Lung (tissue), 11 donors: ENCODE measurements at regions not wholly inside any gene's neighbourhood (a gene's known extent, or its start where the extent isn't known, plus 50 kb on each side); places are given as distances from the start of the nearest gene placed in this dataset.

Experiments used
- ATAC-seq: fragments of 200-7000 bp; cut with Tn5 transposase; one replicate; pipeline ENCODE4 v1.9.1; 2020; ENCODE audit warnings: moderate number of reproducible peaks; ENCODE audit not compliant: insufficient read depth, low FRiP score
- DNase-seq, 3 donors: peaks; one replicate each; pipeline ENCODE4 v3.0.0-alpha.2; 2013 to 2017
- H3K27ac ChIP-seq, 2 donors: one replicate each; pipeline ENCODE4 v1.5.1; 2013; ENCODE audit warnings: mild to moderate bottlenecking in 2 of 2, moderate library complexity in 2 of 2, control low read depth in 1 of 2, inconsistent platforms in 1 of 2, low read depth in 1 of 2, low read length in 1 of 2
- H3K27me3 ChIP-seq, 3 donors: one replicate each; pipeline ENCODE4 v1.5.1; 2013; ENCODE audit warnings: low read length in 2 of 3; ENCODE audit not compliant: control insufficient read depth in 3 of 3, insufficient read depth in 3 of 3
- H3K36me3 ChIP-seq, 4 donors: one replicate each; pipeline ENCODE4 v1.5.1; 2013; ENCODE audit warnings: low read length in 4 of 4, mild to moderate bottlenecking in 1 of 4, moderate library complexity in 1 of 4; ENCODE audit not compliant: control insufficient read depth in 4 of 4, insufficient read depth in 4 of 4
- H3K4me1 ChIP-seq, 5 donors: one replicate each; pipeline ENCODE4 v1.5.1; 2013; ENCODE audit warnings: low read length in 5 of 5, mild to moderate bottlenecking in 2 of 5, moderate library complexity in 1 of 5; ENCODE audit not compliant: control insufficient read depth in 5 of 5, insufficient read depth in 5 of 5
- H3K4me3 ChIP-seq: one replicate; pipeline ENCODE4 v1.5.1; 2013; ENCODE audit warnings: mild to moderate bottlenecking, control low read depth, moderate library complexity
- H3K9ac ChIP-seq, 2 donors: one replicate each; pipeline ENCODE4 v1.5.1; 2013; ENCODE audit warnings: low read length in 2 of 2, control low read depth in 1 of 2; ENCODE audit not compliant: insufficient read depth in 1 of 2
- H3K9me3 ChIP-seq, 4 donors: one replicate each; pipeline ENCODE4 v1.5.1; 2013; ENCODE audit warnings: low read length in 3 of 4, mild to moderate bottlenecking in 1 of 4, moderate library complexity in 1 of 4; ENCODE audit not compliant: control insufficient read depth in 4 of 4, insufficient read depth in 3 of 4
- CTCF ChIP-seq: IDR thresholded peaks from 2 replicates; pipeline ENCODE4 v1.5.1; 2012; ENCODE audit warnings: mild to moderate bottlenecking; ENCODE audit errors: control extremely low read depth, extremely low read depth
- WGBS, 2 donors: extraction: QIAGEN DNeasy Blood & Tissue Kit; methylation state at CpG; one replicate each; pipeline ENCODE4 v1.1.7; 2013; 5-methylcytosine and 5-hydroxymethylcytosine counted together
- donor health status: control.
- donor health status: control.
- donor health status: Bipolar disorder and iron deficiency.
- donor health status: healthy.
- donor health status: DM: yes; HTN: yes; CAD: no.

- DNase-seq (no peak), ATAC-seq (no peak)
- Histone ChIP-seq H3K9ac (no peak overlapping the region), H3K36me3 (no peaks in the 10 kb centered on the region), H3K4me1 (no peaks in the 10 kb centered on the region), H3K27ac (no peak overlapping the region), H3K9me3 (no peaks in the 10 kb centered on the region), H3K27me3 (no peaks in the 10 kb centered on the region), H3K4me3 (no peak overlapping the region)
- no peak for TF ChIP-seq CTCF
- 55 to 64% methylated on average over 2 of the region's 2 CpGs for WGBS, 2 donors
These were observed 755.6 kb upstream of the MIR17HG start for GRCh38 chr13:90591927-90592268.

- no peak overlapping the region for H3K4me3 ChIP-seq
- no peaks in the 10 kb centered on the region for H3K36me3 ChIP-seq
- H3K27ac ChIP-seq: no peak overlapping the region
- no peaks in the 10 kb centered on the region for H3K27me3 ChIP-seq
- TF ChIP-seq CTCF: no peak
- DNase-seq (no peak), ATAC-seq (no peak)
- 81 to 94% methylated on average over 1 of the region's 1 CpG for WGBS, 2 donors
- H3K9ac ChIP-seq: no peak overlapping the region
- no peaks in the 10 kb centered on the region for H3K4me1 ChIP-seq
- H3K9me3 ChIP-seq: no peaks in the 10 kb centered on the region
These were observed 754.5 kb upstream of the MIR17HG start for GRCh38 chr13:90592943-90593342.

- H3K4me3 ChIP-seq: no peak overlapping the region
These were observed 752.8 kb upstream of the MIR17HG start for GRCh38 chr13:90594681-90595080.

More at GRCh38 chr13:90594681-90595080, 752.8 kb upstream of the MIR17HG start:
- Histone ChIP-seq H3K27me3 (no peaks in the 10 kb centered on the region), H3K9me3 (no peaks in the 10 kb centered on the region), H3K36me3 (no peaks in the 10 kb centered on the region), H3K9ac (no peak overlapping the region), H3K27ac (no peak overlapping the region), H3K4me1 (no peaks in the 10 kb centered on the region)
- WGBS, 2 donors: 79 to 88% methylated on average over 1 of the region's 1 CpG
- TF ChIP-seq CTCF: no peak
- DNase-seq: no peak
- no peak for ATAC-seq
